ENCODE measurements at regions not wholly inside any gene's neighbourhood (a gene's known extent, or its start where the extent isn't known, plus 50 kb on each side); places are given as distances from the start of the nearest gene placed in this dataset.

- TF ChIP-seq SP1 (IDR thresholded peaks at IDR 0.05) (no peak), ARNT (IDR thresholded peaks at IDR 0.05) (no peak), NFRKB (IDR thresholded peaks at IDR 0.05) (no peak), BHLHE40 (IDR thresholded peaks at IDR 0.05; ENCODE audit: borderline replicate concordance) (no peak), HDGF (IDR thresholded peaks at IDR 0.05; ENCODE audit: borderline replicate concordance) (no peak), ELF4 (IDR thresholded peaks at IDR 0.05) (no peak), SUZ12 (IDR thresholded peaks at IDR 0.05) (no peak), ZNF384 (IDR thresholded peaks at IDR 0.05) (no peak), TARDBP (IDR thresholded peaks at IDR 0.05) (no peak), CTBP1 (IDR thresholded peaks at IDR 0.05; ENCODE audit: borderline replicate concordance) (no peak), FOXM1 (IDR thresholded peaks at IDR 0.05; ENCODE audit: borderline replicate concordance) (no peak), FOXK2 (IDR thresholded peaks at IDR 0.05) (no peak), LEF1 (IDR thresholded peaks at IDR 0.05; ENCODE audit: borderline replicate concordance) (no peak), FOXA1 (IDR thresholded peaks at IDR 0.05) (no peak)
Observed at GRCh38 chr9:115777610-115778009, 376.0 kb upstream of the PAPPA start.

Data from HEK293T (cell line).